ENCODE measurements at regions not wholly inside any gene's neighbourhood (a gene's known extent, or its start where the extent isn't known, plus 50 kb on each side); places are given as distances from the start of the nearest gene placed in this dataset.

DNA sequence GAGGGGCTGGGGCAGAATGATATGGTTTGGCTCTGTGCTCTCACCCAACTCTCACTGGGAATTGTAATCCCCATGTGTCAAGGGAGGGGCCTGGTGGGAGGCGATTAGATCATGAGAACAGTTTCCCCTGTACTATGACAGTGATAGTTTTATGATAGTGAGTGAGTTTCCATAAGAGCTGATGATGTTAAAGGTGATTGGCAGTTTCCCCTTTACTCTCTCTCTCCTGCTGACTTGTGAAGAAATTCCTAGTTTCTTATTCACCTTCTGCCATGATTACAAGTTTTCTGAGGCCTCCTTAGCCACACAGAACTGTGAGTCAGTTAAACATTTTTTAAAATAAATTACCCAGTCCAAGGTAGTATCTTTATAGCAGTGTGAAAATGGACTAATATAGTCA lies 120.4 kb upstream of the CDH9 start:
- TF ChIP-seq, protein P1, sequence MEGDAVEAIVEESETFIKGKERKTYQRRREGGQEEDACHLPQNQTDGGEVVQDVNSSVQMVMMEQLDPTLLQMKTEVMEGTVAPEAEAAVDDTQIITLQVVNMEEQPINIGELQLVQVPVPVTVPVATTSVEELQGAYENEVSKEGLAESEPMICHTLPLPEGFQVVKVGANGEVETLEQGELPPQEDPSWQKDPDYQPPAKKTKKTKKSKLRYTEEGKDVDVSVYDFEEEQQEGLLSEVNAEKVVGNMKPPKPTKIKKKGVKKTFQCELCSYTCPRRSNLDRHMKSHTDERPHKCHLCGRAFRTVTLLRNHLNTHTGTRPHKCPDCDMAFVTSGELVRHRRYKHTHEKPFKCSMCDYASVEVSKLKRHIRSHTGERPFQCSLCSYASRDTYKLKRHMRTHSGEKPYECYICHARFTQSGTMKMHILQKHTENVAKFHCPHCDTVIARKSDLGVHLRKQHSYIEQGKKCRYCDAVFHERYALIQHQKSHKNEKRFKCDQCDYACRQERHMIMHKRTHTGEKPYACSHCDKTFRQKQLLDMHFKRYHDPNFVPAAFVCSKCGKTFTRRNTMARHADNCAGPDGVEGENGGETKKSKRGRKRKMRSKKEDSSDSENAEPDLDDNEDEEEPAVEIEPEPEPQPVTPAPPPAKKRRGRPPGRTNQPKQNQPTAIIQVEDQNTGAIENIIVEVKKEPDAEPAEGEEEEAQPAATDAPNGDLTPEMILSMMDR (IDR thresholded peaks at IDR 0.05), result no peak
- TF ChIP-seq EP300 (IDR thresholded peaks at IDR 0.05), result no peak
- TF ChIP-seq POLR2A (IDR thresholded peaks at IDR 0.05), result no peak

All from ovary (tissue), 3 donors.